Karpas-422 (cell line): ENCODE measurements at regions not wholly inside any gene's neighbourhood (a gene's known extent, or its start where the extent isn't known, plus 50 kb on each side); places are given as distances from the start of the nearest gene placed in this dataset.

ENCODE experiments used
- DNase-seq: peaks from one replicate; pipeline ENCODE4 v3.0.0-alpha.2; 2015
- H2AFZ ChIP-seq: fragments of 200-600 bp; sonication (generic); 2 replicates; pipeline ENCODE4 v1.6.1; 2014; ENCODE audit warnings: antibody characterized with exemption, low read length, mixed read lengths
- H3K27ac ChIP-seq: fragments of 200-600 bp; sonication (generic); 2 replicates; pipeline ENCODE4 v1.5.1; 2014; ENCODE audit warnings: mild to moderate bottlenecking, low read length, moderate library complexity
- H3K27me3 ChIP-seq: fragments of 200-600 bp; sonication (generic); 2 replicates; pipeline ENCODE4 v1.6.1; 2014; ENCODE audit warnings: low read length, mixed read lengths
- H3K36me3 ChIP-seq: fragments of 200-600 bp; sonication (generic); 2 replicates; pipeline ENCODE4 v1.6.1; 2014; ENCODE audit warnings: low read length, mixed read lengths; ENCODE audit not compliant: insufficient read depth
- H3K4me1 ChIP-seq: fragments of 200-600 bp; sonication (generic); 2 replicates; pipeline ENCODE4 v1.6.1; 2014; ENCODE audit warnings: mild to moderate bottlenecking, low read length, mixed read lengths
- H3K4me2 ChIP-seq: fragments of 200-600 bp; sonication (generic); 2 replicates; pipeline ENCODE4 v1.6.1; 2014; ENCODE audit warnings: low read length, low read depth, mild to moderate bottlenecking; ENCODE audit not compliant: poor library complexity, severe bottlenecking
- H3K4me3 ChIP-seq: fragments of 200-600 bp; sonication (generic); 2 replicates; pipeline ENCODE4 v1.5.1; 2014; ENCODE audit warnings: mild to moderate bottlenecking, antibody characterized with exemption, low read length, mixed read lengths
- H3K79me2 ChIP-seq: fragments of 200-600 bp; sonication (generic); 2 replicates; pipeline ENCODE4 v1.6.1; 2014; ENCODE audit warnings: mild to moderate bottlenecking, low read length, mixed read lengths
- H3K9ac ChIP-seq: fragments of 200-600 bp; sonication (generic); 2 replicates; pipeline ENCODE4 v1.6.0; 2014; ENCODE audit warnings: low read length
- H3K9me2 ChIP-seq: fragments of 200-600 bp; sonication (generic), shearing (Covaris generic); replicated peaks from 2 replicates; pipeline ENCODE4 v1.6.0; 2014; ENCODE audit warnings: mild to moderate bottlenecking, low read length, moderate library complexity; ENCODE audit not compliant: insufficient read depth
- H3K9me3 ChIP-seq: fragments of 300-700, 200-600 bp; sonication (generic); 2 replicates; pipeline ENCODE4 v1.6.1; 2014; ENCODE audit warnings: low read length, mixed read lengths
- H4K20me1 ChIP-seq: fragments of 200-600 bp; sonication (generic); 2 replicates; pipeline ENCODE4 v1.6.1; 2014; ENCODE audit warnings: mild to moderate bottlenecking, antibody characterized with exemption, low read length, low read depth; ENCODE audit not compliant: insufficient read depth

- Histone ChIP-seq H2AFZ (no peak overlapping the region), H3K27me3 (no peaks in the 10 kb centered on the region), H4K20me1 (peaks cover 15% of the 10 kb centered on the region), H3K9me2 (no peaks in the 10 kb centered on the region), H3K4me3 (no peak overlapping the region), H3K79me2 (no peaks in the 10 kb centered on the region), H3K4me2 (no peak overlapping the region), H3K36me3 (no peaks in the 10 kb centered on the region), H3K9ac (no peak overlapping the region), H3K4me1 (peaks cover 12% of the 10 kb centered on the region), H3K9me3 (no peaks in the 10 kb centered on the region), H3K27ac (no peak overlapping the region)
- DNase-seq: no peak
These were observed 67.1 kb downstream of the TANC2 start for GRCh38 chr17:63033142-63033541.

GRCh38 chr17:63035271-63035670, 69.2 kb downstream of the TANC2 start:
- Histone ChIP-seq H3K4me2 (no peak overlapping the region), H4K20me1 (peaks cover 29% of the 10 kb centered on the region)
- DNase-seq: no peak

GRCh38 chr17:63035695-63036094, 69.7 kb downstream of the TANC2 start:
- Histone ChIP-seq H3K4me3 (no peak overlapping the region), H3K27ac (no peak overlapping the region), H3K9me2 (no peaks in the 10 kb centered on the region), H3K9me3 (no peaks in the 10 kb centered on the region), H3K4me2 (no peak overlapping the region), H3K27me3 (no peaks in the 10 kb centered on the region), H3K9ac (no peak overlapping the region), H2AFZ (no peak overlapping the region), H4K20me1 (peaks cover 32% of the 10 kb centered on the region), H3K36me3 (no peaks in the 10 kb centered on the region), H3K79me2 (no peaks in the 10 kb centered on the region), H3K4me1 (peaks cover 7% of the 10 kb centered on the region)
- DNase-seq: no peak

More at GRCh38 chr17:63035271-63035670, 69.2 kb downstream of the TANC2 start:
- Histone ChIP-seq H2AFZ (no peak overlapping the region), H3K9ac (no peak overlapping the region), H3K27me3 (no peaks in the 10 kb centered on the region), H3K4me3 (no peak overlapping the region), H3K27ac (no peak overlapping the region), H3K36me3 (no peaks in the 10 kb centered on the region), H3K9me2 (no peaks in the 10 kb centered on the region), H3K9me3 (no peaks in the 10 kb centered on the region), H3K79me2 (no peaks in the 10 kb centered on the region), H3K4me1 (peaks cover 7% of the 10 kb centered on the region)

- peaks cover 7% of the 10 kb centered on the region for H3K4me1 ChIP-seq
- no peak overlapping the region for H3K27ac ChIP-seq
- H3K36me3 ChIP-seq: no peaks in the 10 kb centered on the region
- no peaks in the 10 kb centered on the region for H3K9me3 ChIP-seq
- no peak overlapping the region for H3K4me2 ChIP-seq
- 0 out of 2 replicates have a peak, but pooled peaks cover 2% of the 10 kb centered on the region for H3K27me3 ChIP-seq
- H3K9me2 ChIP-seq: no peaks in the 10 kb centered on the region
- no peaks in the 10 kb centered on the region for H3K79me2 ChIP-seq
- no peak overlapping the region for H2AFZ ChIP-seq
- no peak overlapping the region for H3K4me3 ChIP-seq
- H3K9ac ChIP-seq: no peak overlapping the region
- H4K20me1 ChIP-seq: peaks cover 22% of the 10 kb centered on the region
- DNase-seq: no peak
These were observed 73.3 kb downstream of the TANC2 start for GRCh38 chr17:63039342-63039741.

- Histone ChIP-seq H3K4me2 (no peak overlapping the region), H3K9me3 (no peaks in the 10 kb centered on the region), H2AFZ (no peak overlapping the region), H4K20me1 (peaks cover 22% of the 10 kb centered on the region), H3K36me3 (no peaks in the 10 kb centered on the region), H3K9me2 (no peaks in the 10 kb centered on the region), H3K4me3 (no peak overlapping the region), H3K4me1 (peaks cover 7% of the 10 kb centered on the region), H3K9ac (no peak overlapping the region), H3K27me3 (0 out of 2 replicates have a peak, but pooled peaks cover 2% of the 10 kb centered on the region), H3K79me2 (no peaks in the 10 kb centered on the region), H3K27ac (no peak overlapping the region)
- no peak for DNase-seq
These were observed 74.0 kb downstream of the TANC2 start for GRCh38 chr17:63039899-63040602.

- no peak overlapping the region for H3K9ac ChIP-seq
- peaks cover 22% of the 10 kb centered on the region for H4K20me1 ChIP-seq
- H2AFZ ChIP-seq: no peak overlapping the region
- no peak overlapping the region for H3K4me2 ChIP-seq
- H3K27me3 ChIP-seq: 0 out of 2 replicates have a peak, but pooled peaks cover 2% of the 10 kb centered on the region
- H3K4me3 ChIP-seq: no peak overlapping the region
- H3K27ac ChIP-seq: no peak overlapping the region
- H3K9me2 ChIP-seq: no peaks in the 10 kb centered on the region
- H3K79me2 ChIP-seq: no peaks in the 10 kb centered on the region
- no peaks in the 10 kb centered on the region for H3K9me3 ChIP-seq
- DNase-seq: no peak
- H3K4me1 ChIP-seq: peaks cover 3% of the 10 kb centered on the region
- no peaks in the 10 kb centered on the region for H3K36me3 ChIP-seq
These were observed 74.8 kb downstream of the TANC2 start for GRCh38 chr17:63040816-63041215.

GRCh38 chr17:63041251-63041650, 75.2 kb downstream of the TANC2 start:
- Histone ChIP-seq H3K79me2 (no peaks in the 10 kb centered on the region), H3K9me2 (no peaks in the 10 kb centered on the region), H4K20me1 (peaks cover 22% of the 10 kb centered on the region), H3K36me3 (no peaks in the 10 kb centered on the region), H3K27ac (no peak overlapping the region), H3K9ac (no peak overlapping the region), H2AFZ (no peak overlapping the region), H3K4me3 (no peak overlapping the region), H3K4me1 (no peaks in the 10 kb centered on the region), H3K4me2 (no peak overlapping the region), H3K9me3 (no peaks in the 10 kb centered on the region), H3K27me3 (0 out of 2 replicates have a peak, but pooled peaks cover 2% of the 10 kb centered on the region)
- DNase-seq: no peak

GRCh38 chr17:63041722-63042121, 75.7 kb downstream of the TANC2 start:
- DNase-seq: no peak
- Histone ChIP-seq H3K9ac (no peak overlapping the region), H3K27ac (no peak overlapping the region), H3K27me3 (0 out of 2 replicates have a peak, but pooled peaks cover 2% of the 10 kb centered on the region), H3K4me1 (no peaks in the 10 kb centered on the region), H4K20me1 (peaks cover 17% of the 10 kb centered on the region), H3K4me3 (no peak overlapping the region), H3K36me3 (no peaks in the 10 kb centered on the region), H3K9me3 (no peaks in the 10 kb centered on the region), H3K9me2 (no peaks in the 10 kb centered on the region), H3K4me2 (no peak overlapping the region), H2AFZ (no peak overlapping the region), H3K79me2 (no peaks in the 10 kb centered on the region)
